ENCODE measurements at regions not wholly inside any gene's neighbourhood (a gene's known extent, or its start where the extent isn't known, plus 50 kb on each side); places are given as distances from the start of the nearest gene placed in this dataset.
"Not testable (repeated sequence)": the region's sequence is repeated elsewhere in the genome, so short reads cannot be mapped to it uniquely, and the experiment has no call there.

GRCh38 chr5:117189784-117190183 lies 615.2 kb upstream of the SEMA6A start:
- no peak for DNase-seq

GRCh38 chr5:117188211-117188610 lies 613.6 kb upstream of the SEMA6A start:
- no peak for DNase-seq

- DNase-seq = no peak
These were observed 612.1 kb upstream of the SEMA6A start for GRCh38 chr5:117186751-117187150.

- DNase-seq = no peak
These were observed 608.7 kb upstream of the SEMA6A start for GRCh38 chr5:117183326-117183725.

GRCh38 chr5:117182104-117182503 lies 607.5 kb upstream of the SEMA6A start:
- DNase-seq = no peak

- DNase-seq = no peak
These were observed 602.7 kb upstream of the SEMA6A start for GRCh38 chr5:117177302-117177701.

- DNase-seq = no peak
These were observed 590.4 kb upstream of the SEMA6A start for GRCh38 chr5:117165068-117165467.

GRCh38 chr5:117161718-117162335 lies 587.2 kb upstream of the SEMA6A start:
- no peak for DNase-seq

- DNase-seq = no peak
These were observed 585.8 kb upstream of the SEMA6A start for GRCh38 chr5:117160391-117160790.

- no peak for DNase-seq
These were observed 574.7 kb upstream of the SEMA6A start for GRCh38 chr5:117149312-117149711.

GRCh38 chr5:117144086-117144485 lies 569.5 kb upstream of the SEMA6A start:
- DNase-seq = no peak

GRCh38 chr5:117143406-117143805 lies 568.8 kb upstream of the SEMA6A start:
- DNase-seq = no peak

- DNase-seq = no peak
These were observed 563.9 kb upstream of the SEMA6A start for GRCh38 chr5:117138523-117138922.

GRCh38 chr5:117135851-117136250 lies 561.2 kb upstream of the SEMA6A start:
- DNase-seq = no peak

- DNase-seq = no peak
These were observed 558.6 kb upstream of the SEMA6A start for GRCh38 chr5:117133198-117133597.

GRCh38 chr5:117131876-117132275 lies 557.3 kb upstream of the SEMA6A start:
- DNase-seq = no peak

GRCh38 chr5:117131048-117131679 lies 556.5 kb upstream of the SEMA6A start:
- no peak for DNase-seq

- DNase-seq = no peak
These were observed 543.9 kb upstream of the SEMA6A start for GRCh38 chr5:117118499-117118898.

- not testable (repeated sequence) for DNase-seq
These were observed 542.7 kb upstream of the SEMA6A start for GRCh38 chr5:117117314-117117713.

GRCh38 chr5:117110548-117110947 lies 535.9 kb upstream of the SEMA6A start:
- DNase-seq = no peak

- DNase-seq = no peak
These were observed 533.2 kb upstream of the SEMA6A start for GRCh38 chr5:117107859-117108258.

- peak; percentile 13 to 42 for DNase-seq
These were observed 529.1 kb upstream of the SEMA6A start for GRCh38 chr5:117103703-117104102.

- no peak for DNase-seq
These were observed 528.0 kb upstream of the SEMA6A start for GRCh38 chr5:117102591-117102990.

GRCh38 chr5:117100176-117100575 lies 525.6 kb upstream of the SEMA6A start:
- DNase-seq = no peak

GRCh38 chr5:117098094-117098493 lies 523.5 kb upstream of the SEMA6A start:
- DNase-seq = no peak
